Thoracic aorta (tissue), 2 donors: ENCODE measurements at regions not wholly inside any gene's neighbourhood (a gene's known extent, or its start where the extent isn't known, plus 50 kb on each side); places are given as distances from the start of the nearest gene placed in this dataset.

ENCODE experiments used
- ATAC-seq: fragments of 150-250 bp; one replicate; pipeline ENCODE4 v1.8.0; 2017; ENCODE audit warnings: low read depth; ENCODE audit not compliant: insufficient number of reproducible peaks, low FRiP score
- DNase-seq: peaks from one replicate; pipeline ENCODE4 v3.0.0-alpha.2; 2020; ENCODE audit warnings: low spot score
- H3K27ac ChIP-seq, 2 donors: fragments of 200-600 bp; sonication (generic); 1 replicate in 1 of 2; 2 replicates in 1 of 2; pipeline ENCODE4 v1.5.1; 2016; ENCODE audit warnings: mild to moderate bottlenecking in 2 of 2, moderate library complexity in 2 of 2
- H3K27me3 ChIP-seq: fragments of 200-600 bp; sonication (generic); replicated peaks from 2 replicates; pipeline ENCODE4 v1.6.0; 2016; ENCODE audit warnings: mild to moderate bottlenecking; ENCODE audit not compliant: insufficient read depth
- H3K36me3 ChIP-seq: fragments of 200-600 bp; sonication (generic); one replicate; pipeline ENCODE4 v1.5.1; 2016
- H3K4me1 ChIP-seq, 2 donors: fragments of 200-600 bp; sonication (generic); 1 replicate in 1 of 2; 2 replicates in 1 of 2; pipeline versions ENCODE4 v1.5.1 to v1.6.0; 2016; ENCODE audit warnings: low read depth in 2 of 2, mild to moderate bottlenecking in 1 of 2; ENCODE audit not compliant: control insufficient read depth in 1 of 2
- H3K4me3 ChIP-seq: fragments of 200-600 bp; sonication (generic); 2 replicates; pipeline ENCODE4 v1.5.1; 2016; ENCODE audit warnings: mild to moderate bottlenecking
- H3K9me3 ChIP-seq: fragments of 200-600 bp; sonication (generic); 2 replicates; pipeline ENCODE4 v1.5.1; 2016
- TF ChIP-seq, protein P1 (sequence below): fragments of 200-600 bp; sonication (generic); IDR thresholded peaks from one replicate; pipeline ENCODE4 v1.5.1; 2019; ENCODE audit warnings: antibody characterized with exemption

DNA sequence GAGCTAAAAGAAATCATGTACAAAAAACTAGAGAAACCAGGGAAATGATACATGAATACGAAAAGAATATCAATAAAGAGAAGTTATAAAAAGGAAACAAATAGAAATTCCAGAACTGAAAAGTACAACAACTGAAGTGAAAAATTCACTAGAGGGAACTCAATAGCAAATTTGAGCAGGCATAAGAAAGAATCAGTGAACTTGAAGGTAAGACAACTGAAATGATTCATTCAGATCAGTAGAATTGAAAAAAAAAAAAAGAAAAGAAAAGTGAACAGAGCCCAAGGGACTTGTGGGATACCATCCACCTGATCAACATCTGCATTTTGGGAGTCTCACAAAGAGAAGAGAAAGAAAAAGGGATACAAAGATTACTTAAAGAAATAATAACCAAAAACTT is 78.3 kb downstream of the HHEX start:
- no peak for ATAC-seq
- no peaks in the 10 kb centered on the region for H3K36me3 ChIP-seq
- no peaks in the 10 kb centered on the region for H3K27me3 ChIP-seq
- no peak overlapping the region for H3K4me3 ChIP-seq
- no peak overlapping the region for H3K27ac ChIP-seq
- H3K4me1 ChIP-seq = no peaks in the 10 kb centered on the region
- TF ChIP-seq, protein P1, sequence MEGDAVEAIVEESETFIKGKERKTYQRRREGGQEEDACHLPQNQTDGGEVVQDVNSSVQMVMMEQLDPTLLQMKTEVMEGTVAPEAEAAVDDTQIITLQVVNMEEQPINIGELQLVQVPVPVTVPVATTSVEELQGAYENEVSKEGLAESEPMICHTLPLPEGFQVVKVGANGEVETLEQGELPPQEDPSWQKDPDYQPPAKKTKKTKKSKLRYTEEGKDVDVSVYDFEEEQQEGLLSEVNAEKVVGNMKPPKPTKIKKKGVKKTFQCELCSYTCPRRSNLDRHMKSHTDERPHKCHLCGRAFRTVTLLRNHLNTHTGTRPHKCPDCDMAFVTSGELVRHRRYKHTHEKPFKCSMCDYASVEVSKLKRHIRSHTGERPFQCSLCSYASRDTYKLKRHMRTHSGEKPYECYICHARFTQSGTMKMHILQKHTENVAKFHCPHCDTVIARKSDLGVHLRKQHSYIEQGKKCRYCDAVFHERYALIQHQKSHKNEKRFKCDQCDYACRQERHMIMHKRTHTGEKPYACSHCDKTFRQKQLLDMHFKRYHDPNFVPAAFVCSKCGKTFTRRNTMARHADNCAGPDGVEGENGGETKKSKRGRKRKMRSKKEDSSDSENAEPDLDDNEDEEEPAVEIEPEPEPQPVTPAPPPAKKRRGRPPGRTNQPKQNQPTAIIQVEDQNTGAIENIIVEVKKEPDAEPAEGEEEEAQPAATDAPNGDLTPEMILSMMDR = no peak
- no peak for DNase-seq
- H3K9me3 ChIP-seq = peaks cover 8% of the 10 kb centered on the region

DNA sequence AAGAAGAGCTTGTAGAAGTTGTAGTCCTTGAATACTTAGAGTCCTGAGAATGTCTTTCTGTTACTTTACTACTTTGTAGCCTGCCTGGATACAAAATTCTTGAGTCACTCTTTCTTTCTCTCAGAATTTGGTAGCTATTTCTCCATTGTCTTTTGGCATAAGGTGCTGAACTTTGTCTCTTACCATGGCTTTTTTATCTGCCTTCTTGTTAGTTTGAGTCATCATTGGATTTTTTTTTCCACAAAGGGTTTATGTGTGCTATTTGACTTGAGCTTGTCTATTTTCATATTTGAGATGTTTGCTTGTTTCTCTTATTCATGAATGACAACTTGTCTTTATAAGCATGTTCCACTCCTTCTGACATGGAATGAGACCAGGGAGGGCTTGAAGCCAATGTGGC is 74.5 kb upstream of the EXOC6 start:
- Histone ChIP-seq H3K36me3 (no peaks in the 10 kb centered on the region), H3K27me3 (no peaks in the 10 kb centered on the region), H3K4me3 (no peak overlapping the region), H3K9me3 (no peaks in the 10 kb centered on the region), H3K27ac (no peak overlapping the region), H3K4me1 (no peaks in the 10 kb centered on the region)
- DNase-seq = no peak
- no peak for ATAC-seq
- TF ChIP-seq, protein P1 = no peak

DNA sequence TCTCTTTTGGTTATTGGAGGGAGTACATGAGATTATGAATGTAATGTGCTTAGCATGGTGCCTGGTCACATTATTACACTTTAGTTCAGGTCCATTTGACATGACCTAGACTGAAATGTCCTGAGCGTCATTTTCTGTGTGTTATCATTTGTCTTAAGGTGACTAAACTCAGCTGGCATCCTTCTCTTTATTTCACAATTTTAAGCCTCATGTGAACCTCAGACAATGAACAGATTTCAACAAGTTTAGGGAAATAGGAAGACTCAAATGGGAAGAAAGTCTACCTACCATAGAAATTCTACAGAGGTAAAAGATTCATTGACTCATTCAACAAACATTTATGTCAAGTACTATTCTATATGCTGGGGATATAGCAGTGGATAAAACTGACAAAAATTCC is 70.2 kb upstream of the EXOC6 start:
- Histone ChIP-seq H3K4me1 (no peaks in the 10 kb centered on the region), H3K27ac (no peak overlapping the region), H3K36me3 (no peaks in the 10 kb centered on the region), H3K4me3 (no peak overlapping the region), H3K9me3 (no peaks in the 10 kb centered on the region), H3K27me3 (no peaks in the 10 kb centered on the region)
- ATAC-seq (no peak), DNase-seq (no peak)
- TF ChIP-seq, protein P1 = no peak

DNA sequence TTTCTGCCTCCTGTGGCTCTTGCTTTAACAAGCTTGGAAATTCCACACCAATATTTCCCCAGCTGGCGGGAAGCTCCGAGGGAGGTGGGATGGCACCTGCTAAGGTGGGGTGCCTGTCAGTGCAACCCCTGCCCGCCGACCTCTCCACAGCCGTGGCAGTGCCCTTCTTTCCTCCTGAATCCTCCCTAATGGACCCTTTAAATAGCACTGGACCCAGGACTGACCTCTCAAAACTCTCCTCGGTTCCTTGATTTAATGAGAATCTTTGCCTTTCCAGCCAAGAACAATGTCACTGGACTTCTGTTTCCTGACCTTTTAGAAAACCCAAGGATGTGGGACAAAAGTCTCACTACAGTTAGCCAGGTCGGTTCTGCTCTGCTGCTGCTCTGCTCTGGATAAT is 63.2 kb upstream of the EXOC6 start:
- no peaks in the 10 kb centered on the region for H3K36me3 ChIP-seq
- no peaks in the 10 kb centered on the region for H3K9me3 ChIP-seq
- no peak overlapping the region for H3K27ac ChIP-seq
- H3K4me1 ChIP-seq = no peaks in the 10 kb centered on the region
- H3K27me3 ChIP-seq = no peaks in the 10 kb centered on the region
- H3K4me3 ChIP-seq = no peak overlapping the region
- ATAC-seq = no peak
- no peak for DNase-seq
- TF ChIP-seq, protein P1 = no peak

DNA sequence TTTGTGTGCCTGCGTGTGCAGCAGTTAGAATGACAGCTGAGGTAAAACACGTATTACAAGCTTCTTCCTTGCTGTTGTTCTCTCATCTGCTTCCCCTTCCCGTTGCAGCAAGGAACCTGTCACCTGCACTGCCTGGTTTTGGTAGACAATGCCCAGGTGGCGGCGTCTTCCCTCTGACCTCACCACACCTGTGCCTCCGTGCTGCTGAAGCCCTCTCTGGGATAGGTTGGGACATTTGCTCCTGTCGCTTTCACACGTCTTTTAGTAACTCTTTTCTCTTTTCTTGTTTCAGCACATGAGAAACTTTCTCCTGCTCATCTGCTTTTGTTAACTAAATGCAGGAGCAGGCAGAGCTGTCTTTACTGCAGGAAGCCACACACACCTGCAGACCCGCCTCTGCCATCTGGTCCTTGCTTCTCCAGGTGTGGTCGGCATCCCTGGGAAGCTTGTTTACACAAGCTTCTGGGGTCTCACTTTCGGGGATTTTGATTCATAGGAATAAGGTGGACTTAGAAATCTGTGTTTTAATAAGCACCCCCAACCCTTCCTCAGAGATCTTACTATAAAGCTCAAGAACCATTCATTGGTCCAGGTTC is 60.7 kb upstream of the EXOC6 start:
- H3K4me1 ChIP-seq = no peaks in the 10 kb centered on the region
- TF ChIP-seq, protein P1 = no peak
- H3K27me3 ChIP-seq = no peaks in the 10 kb centered on the region

More for the DNA sequence above, 60.7 kb upstream of the EXOC6 start:
- DNase-seq (no peak), ATAC-seq (no peak)
- Histone ChIP-seq H3K27ac (no peak overlapping the region), H3K9me3 (no peaks in the 10 kb centered on the region), H3K4me3 (no peak overlapping the region), H3K36me3 (no peaks in the 10 kb centered on the region)
